ENCODE measurements at regions not wholly inside any gene's neighbourhood (a gene's known extent, or its start where the extent isn't known, plus 50 kb on each side); places are given as distances from the start of the nearest gene placed in this dataset.

DNA sequence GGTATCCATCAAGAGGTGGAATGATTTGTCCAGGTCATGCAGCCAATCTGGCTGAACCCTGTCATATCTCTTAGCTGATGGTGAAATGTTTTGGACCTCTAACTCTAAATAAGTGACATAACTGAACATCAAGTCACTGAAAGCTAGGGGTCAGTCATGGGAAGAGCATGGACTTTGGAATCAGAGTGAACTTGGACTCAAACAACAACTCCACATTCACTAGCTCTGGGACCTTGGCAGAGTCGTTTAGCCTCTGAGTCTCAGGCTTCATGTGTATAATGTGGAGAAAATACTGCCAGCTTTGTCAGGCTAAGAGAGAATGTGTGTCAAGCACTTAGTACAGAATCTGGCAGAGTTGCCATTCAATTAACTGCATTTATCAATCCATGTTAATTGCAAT is 557.8 kb upstream of the CFAP20DC start:
- TF ChIP-seq CTCF (IDR thresholded peaks at IDR 0.05; ENCODE audit: insufficient read depth, low read length) = no peak
- no peak for TF ChIP-seq REST (IDR thresholded peaks at IDR 0.05; ENCODE audit: insufficient replicate concordance, low read depth)

Measured in HL-60 (cell line).